Upper lobe of left lung (tissue), 4 donors: ENCODE measurements at regions not wholly inside any gene's neighbourhood (a gene's known extent, or its start where the extent isn't known, plus 50 kb on each side); places are given as distances from the start of the nearest gene placed in this dataset.

Experiments
- CTCF ChIP-seq, 6 experiments: fragments of 450-650 bp in 4 of 6; fragments of 200-600 bp in 2 of 6; sonication (generic) in 2 of 6; IDR thresholded peaks; one replicate each; pipeline ENCODE4 v1.5.1; 2016 to 2019; ENCODE audit warnings: antibody characterized with exemption in 6 of 6
- EP300 ChIP-seq, 4 donors: sonication (generic); formaldehyde crosslinking; IDR thresholded peaks; one replicate each; pipeline ENCODE4 v1.5.1; 2017; ENCODE audit warnings: antibody characterized with exemption in 4 of 4, control low read depth in 2 of 4
- POLR2A ChIP-seq, 4 donors: fragments of 450-650 bp; IDR thresholded peaks; one replicate each; pipeline ENCODE4 v1.5.1; 2016 to 2017; ENCODE audit warnings: antibody characterized with exemption in 4 of 4, mild to moderate bottlenecking in 2 of 4
- POLR2AphosphoS5 ChIP-seq, 2 donors: sonication (generic); formaldehyde crosslinking; IDR thresholded peaks; one replicate each; pipeline ENCODE4 v1.5.1; 2017; ENCODE audit warnings: antibody characterized with exemption in 2 of 2

- TF ChIP-seq CTCF (IDR thresholded peaks at IDR 0.05) (no peak), POLR2A (IDR thresholded peaks at IDR 0.05) (no peak), EP300 (IDR thresholded peaks at IDR 0.05) (no peak), POLR2AphosphoS5 (IDR thresholded peaks at IDR 0.05) (no peak)
These were observed 146.4 kb upstream of the CIBAR2 start for GRCh38 chr16:85258629-85259028.
